Fibroblast of lung (primary cell): ENCODE measurements at regions not wholly inside any gene's neighbourhood (a gene's known extent, or its start where the extent isn't known, plus 50 kb on each side); places are given as distances from the start of the nearest gene placed in this dataset.

Experiments
- CTCF ChIP-seq, 2 donors: IDR thresholded peaks in 1 of 2; conservative IDR thresholded peaks in 1 of 2; 1 replicate in 1 of 2; 2 replicates in 1 of 2; pipeline ENCODE4 v1.5.1; 2011 to 2012; ENCODE audit warnings: low read length in 2 of 2, control low read depth in 1 of 2, inconsistent platforms in 1 of 2, low read depth in 1 of 2, mild to moderate bottlenecking in 1 of 2
- EZH2 ChIP-seq: IDR thresholded peaks from 2 replicates; pipeline ENCODE4 v1.5.1; 2012; ENCODE audit warnings: low read length, control low read depth, mild to moderate bottlenecking; ENCODE audit errors: missing control alignments

DNA sequence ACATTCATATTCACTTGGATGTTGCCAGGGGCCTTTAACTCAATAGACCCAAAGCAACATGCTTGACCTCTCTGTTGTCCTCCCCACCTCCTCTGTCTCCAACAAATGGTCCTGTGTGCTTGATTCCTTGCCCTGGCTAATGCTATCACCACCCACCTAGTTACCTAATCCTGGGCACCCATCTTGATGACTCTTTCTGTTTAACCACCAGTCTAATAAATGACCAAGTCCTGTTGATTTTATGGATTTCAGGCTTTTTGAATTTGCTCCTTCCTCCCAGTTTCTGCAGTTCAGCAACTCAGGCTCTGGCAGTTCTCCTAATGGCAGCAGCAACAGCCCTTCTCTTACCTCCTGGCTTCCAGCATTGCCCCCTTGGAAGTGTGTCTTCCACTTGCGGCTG is 246.3 kb upstream of the KLF4 start:
- TF ChIP-seq CTCF (conservative IDR thresholded peaks at IDR 0.05 in 1 of 2, IDR thresholded peaks at IDR 0.05 in 1 of 2; ENCODE audit: low read depth in 1 of 2, low read length in 2 of 2) (no peak), EZH2 (no peak)
